ENCODE measurements at regions not wholly inside any gene's neighbourhood (a gene's known extent, or its start where the extent isn't known, plus 50 kb on each side); places are given as distances from the start of the nearest gene placed in this dataset.
"Not testable (repeated sequence)": the region's sequence is repeated elsewhere in the genome, so short reads cannot be mapped to it uniquely, and the experiment has no call there.

- no peak for DNase-seq
Measured at GRCh38 chr6:19979059-19979458, 141.9 kb downstream of the ID4 start.

- DNase-seq, result no peak
Measured at GRCh38 chr6:19979986-19980385, 142.8 kb downstream of the ID4 start.

- DNase-seq, result no peak
Measured at GRCh38 chr6:19983374-19983773, 146.2 kb downstream of the ID4 start.

GRCh38 chr6:19986691-19987438 is 149.7 kb downstream of the ID4 start:
- DNase-seq, result no peak

- no peak for DNase-seq
Measured at GRCh38 chr6:19988555-19988954, 151.4 kb downstream of the ID4 start.

- no peak for DNase-seq
Measured at GRCh38 chr6:19991176-19991575, 154.0 kb downstream of the ID4 start.

- DNase-seq, result no peak
Measured at GRCh38 chr6:19994909-19995308, 157.7 kb downstream of the ID4 start.

GRCh38 chr6:19995575-19996257 is 158.5 kb downstream of the ID4 start:
- DNase-seq, result no peak

GRCh38 chr6:19997104-19997503 is 159.9 kb downstream of the ID4 start:
- no peak for DNase-seq

- DNase-seq, result no peak
Measured at GRCh38 chr6:19998541-19998940, 161.4 kb downstream of the ID4 start.

GRCh38 chr6:19999319-20000191 is 162.4 kb downstream of the ID4 start:
- no peak for DNase-seq

- no peak for DNase-seq
Measured at GRCh38 chr6:20001286-20001685, 164.1 kb downstream of the ID4 start.

- no peak for DNase-seq
Measured at GRCh38 chr6:20006037-20006436, 168.9 kb downstream of the ID4 start.

- DNase-seq, result no peak
Measured at GRCh38 chr6:20008131-20008530, 171.0 kb downstream of the ID4 start.

- DNase-seq, result peak; percentile 24 to 37
Measured at GRCh38 chr6:20013066-20013861, 176.1 kb downstream of the ID4 start.

GRCh38 chr6:20014508-20014907 is 177.3 kb downstream of the ID4 start:
- no peak for DNase-seq

GRCh38 chr6:20020526-20020925 is 183.4 kb downstream of the ID4 start:
- DNase-seq, result no peak

- DNase-seq, result no peak
Measured at GRCh38 chr6:20021795-20022194, 184.6 kb downstream of the ID4 start.

- DNase-seq, result not testable (repeated sequence)
Measured at GRCh38 chr6:20023549-20024315, 186.6 kb downstream of the ID4 start.

GRCh38 chr6:20024316-20024673 is 187.1 kb downstream of the ID4 start:
- DNase-seq, result no peak

GRCh38 chr6:20024978-20025377 is 187.3 kb downstream of the MBOAT1 start:
- DNase-seq, result no peak

- DNase-seq, result no peak
Measured at GRCh38 chr6:20025681-20026080, 186.6 kb downstream of the MBOAT1 start.
